Pancreas (tissue), 10 donors: ENCODE measurements at regions not wholly inside any gene's neighbourhood (a gene's known extent, or its start where the extent isn't known, plus 50 kb on each side); places are given as distances from the start of the nearest gene placed in this dataset.
"Not testable (repeated sequence)": the region's sequence is repeated elsewhere in the genome, so short reads cannot be mapped to it uniquely, and the experiment has no call there.

ENCODE experiments used
- ATAC-seq, 4 donors: fragments of 200-7000 bp; cut with Tn5 transposase; one replicate each; pipeline versions ENCODE4 v1.8.0 to v1.9.1; 2020; ENCODE audit warnings: mild to moderate bottlenecking in 4 of 4, moderate library complexity in 4 of 4
- DNase-seq, 6 donors: peaks; one replicate each; pipeline ENCODE4 v3.0.0-alpha.2; 2020
- FAIRE-seq: peaks from 2 replicates; lab custom pipeline; 2012; peaks lifted over from hg19 to GRCh38; lab: Jason Lieb, UNC
- H3K27ac ChIP-seq, 4 donors: fragments of 200-600 bp; sonication (generic); 1 replicate in 3 of 4; 2 replicates in 1 of 4; pipeline versions ENCODE4 v1.5.0 to v1.8.0; 2020
- H3K27me3 ChIP-seq, 4 donors: fragments of 200-600 bp; one replicate each; pipeline ENCODE4 v1.8.0; 2021
- H3K36me3 ChIP-seq, 3 donors: fragments of 200-600 bp; sonication (generic) in 1 of 3; one replicate each; pipeline versions ENCODE4 v1.5.0 to v1.8.0; 2020 to 2021
- H3K4me1 ChIP-seq, 3 donors: fragments of 200-600 bp; one replicate each; pipeline ENCODE4 v1.8.0; 2021
- H3K4me3 ChIP-seq, 4 donors: fragments of 200-600 bp; sonication (generic) in 2 of 4; one replicate each; pipeline versions ENCODE4 v1.5.0 to v1.8.0; 2020 to 2021
- H3K9me3 ChIP-seq, 4 donors: fragments of 200-600 bp; one replicate each; pipeline ENCODE4 v1.8.0; 2021
- CTCF ChIP-seq, 4 donors: fragments of 200-600 bp; sonication (generic) in 3 of 4; IDR thresholded peaks; one replicate each; pipeline versions ENCODE4 v1.5.0 to v1.8.0; 2021; ENCODE audit warnings: antibody characterized with exemption in 4 of 4
- WGBS, 2 donors: extraction: QIAGEN DNeasy Blood & Tissue Kit; methylation state at CpG; one replicate each; pipeline ENCODE4 v1.1.7; 2013; 5-methylcytosine and 5-hydroxymethylcytosine counted together
- intact Hi-C, 3 donors: fragments of 100-400 bp; cut with DNase I; formaldehyde crosslinking; loops; one replicate each; pipeline versions ENCODE4 v1.11.1 to v1.14.2; 2022
- donor health status: healthy with polysubstance abuse.
- donor health status: DM: no; HTN: no; CAD: no; lungs with moderate emphysema.
- donor health status: DM: no; HTN: no; CAD: no.
- donor health status: control.
- donor health status: control.
- donor health status: Bipolar disorder and iron deficiency.
- donor health status: DM: yes; HTN: yes; CAD: no.
- donor health status: DM: no; HTN: no; CAD: no.
- donor health status: DM: no; HTN: no; CAD: no.
- donor health status: DM: yes; HTN: yes; CAD: no.

GRCh38 chr12:131389054-131390013 is 321.6 kb upstream of the SFSWAP start:
- FAIRE-seq (no peak), ATAC-seq (no peak), DNase-seq (no peak)
- no peak for TF ChIP-seq CTCF (IDR thresholded peaks at IDR 0.05)
- no peaks in the 10 kb centered on the region for H3K9me3 ChIP-seq
- H3K27ac ChIP-seq, result no peak overlapping the region
- WGBS, 2 donors, result 63 to 77% methylated on average over 8 to 11 of the region's 11 CpGs
- no peaks in the 10 kb centered on the region for H3K27me3 ChIP-seq
- no peaks in the 10 kb centered on the region for H3K36me3 ChIP-seq
- no peak overlapping the region for H3K4me3 ChIP-seq
- intact Hi-C loops, result no loop called here
- no peaks in the 10 kb centered on the region for H3K4me1 ChIP-seq

GRCh38 chr12:131390412-131391334 is 320.2 kb upstream of the SFSWAP start:
- peak in 1 of 6 donors; percentile 23 for DNase-seq
- no peak for TF ChIP-seq CTCF (IDR thresholded peaks at IDR 0.05)
- WGBS, 2 donors, result 36 to 39% methylated on average over 19 of the region's 19 CpGs

GRCh38 chr12:131391399-131391798 is 319.5 kb upstream of the SFSWAP start:
- Histone ChIP-seq H3K4me3 (no peak overlapping the region), H3K9me3 (no peaks in the 10 kb centered on the region), H3K27me3 (no peaks in the 10 kb centered on the region), H3K36me3 (no peaks in the 10 kb centered on the region), H3K4me1 (no peaks in the 10 kb centered on the region), H3K27ac (no peak overlapping the region)
- ATAC-seq (no peak), DNase-seq (no peak), FAIRE-seq (no peak)
- 59 to 61% methylated on average over 10 of the region's 10 CpGs for WGBS, 2 donors
- intact Hi-C loops, result no loop called here
- TF ChIP-seq CTCF (IDR thresholded peaks at IDR 0.05), result no peak

More at GRCh38 chr12:131390412-131391334, 320.2 kb upstream of the SFSWAP start:
- no peaks in the 10 kb centered on the region for H3K9me3 ChIP-seq
- no peaks in the 10 kb centered on the region for H3K36me3 ChIP-seq
- H3K4me1 ChIP-seq, result no peaks in the 10 kb centered on the region
- no peak for FAIRE-seq
- no peak overlapping the region for H3K4me3 ChIP-seq
- ATAC-seq, result peak in 2 of 4 donors; percentile 36 to 66
- H3K27me3 ChIP-seq, result no peaks in the 10 kb centered on the region
- H3K27ac ChIP-seq, result no peak overlapping the region
- intact Hi-C loops, result no loop called here

GRCh38 chr12:131394752-131395151 is 316.1 kb upstream of the SFSWAP start:
- FAIRE-seq, ATAC-seq, H3K27me3 ChIP-seq, H3K4me1 ChIP-seq, H3K4me3 ChIP-seq, intact Hi-C loops, H3K9me3 ChIP-seq, H3K36me3 ChIP-seq, H3K27ac ChIP-seq, DNase-seq: not testable (repeated sequence)
- 51 to 60% methylated on average over 10 to 11 of the region's 11 CpGs for WGBS, 2 donors

GRCh38 chr12:131395209-131395684 is 315.6 kb upstream of the SFSWAP start:
- H3K4me3 ChIP-seq, intact Hi-C loops, ATAC-seq, FAIRE-seq, H3K27ac ChIP-seq, H3K9me3 ChIP-seq, DNase-seq, H3K4me1 ChIP-seq, H3K36me3 ChIP-seq, H3K27me3 ChIP-seq: not testable (repeated sequence)
- 75% methylated on average over 5 of the region's 5 CpGs for WGBS, 2 donors
